DMS79 (cell line): ENCODE measurements at regions not wholly inside any gene's neighbourhood (a gene's known extent, or its start where the extent isn't known, plus 50 kb on each side); places are given as distances from the start of the nearest gene placed in this dataset.

ENCODE experiments used
- DNase-seq: peaks from one replicate; lab custom pipeline; 2025; lab: John Stamatoyannopoulos, UW

DNA sequence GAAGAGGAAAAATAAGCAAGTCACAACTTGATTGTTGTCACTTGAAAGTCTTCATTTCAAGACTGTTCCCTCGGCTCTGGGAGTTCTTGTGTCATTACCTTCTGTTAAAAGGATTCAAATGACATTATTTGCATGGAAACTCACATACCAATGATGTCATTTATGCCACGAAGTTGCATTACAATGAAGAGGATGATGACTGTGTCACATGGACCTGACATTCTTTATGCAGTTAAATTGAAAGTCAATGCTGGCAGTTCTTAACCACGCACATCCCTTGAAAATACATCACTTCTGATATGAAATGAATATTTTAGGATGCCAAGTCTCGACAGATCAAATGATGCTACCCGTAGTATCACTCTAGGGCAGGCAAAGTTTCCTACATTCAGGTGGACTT, 1069.5 kb downstream of the VRK1 start:
- DNase-seq, result no peak

DNA sequence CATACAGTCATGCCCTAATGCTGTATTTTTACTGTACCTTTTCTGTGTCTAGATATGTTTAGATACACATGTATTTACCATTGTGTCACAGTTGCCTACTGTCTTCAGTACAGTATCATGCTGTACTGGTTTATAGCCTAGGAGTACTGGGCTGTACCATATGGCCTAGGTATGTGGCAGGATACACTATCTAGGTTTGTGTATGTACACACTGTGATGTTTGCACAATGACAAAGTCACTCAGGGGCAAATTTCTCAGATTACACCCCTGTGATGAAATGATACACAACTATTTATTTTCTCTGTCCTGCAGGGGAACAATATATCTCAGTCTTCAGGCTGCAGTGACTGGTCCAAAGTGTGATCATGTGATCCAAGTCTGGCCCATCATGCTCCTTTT, 1076.1 kb downstream of the VRK1 start:
- DNase-seq, result no peak

DNA sequence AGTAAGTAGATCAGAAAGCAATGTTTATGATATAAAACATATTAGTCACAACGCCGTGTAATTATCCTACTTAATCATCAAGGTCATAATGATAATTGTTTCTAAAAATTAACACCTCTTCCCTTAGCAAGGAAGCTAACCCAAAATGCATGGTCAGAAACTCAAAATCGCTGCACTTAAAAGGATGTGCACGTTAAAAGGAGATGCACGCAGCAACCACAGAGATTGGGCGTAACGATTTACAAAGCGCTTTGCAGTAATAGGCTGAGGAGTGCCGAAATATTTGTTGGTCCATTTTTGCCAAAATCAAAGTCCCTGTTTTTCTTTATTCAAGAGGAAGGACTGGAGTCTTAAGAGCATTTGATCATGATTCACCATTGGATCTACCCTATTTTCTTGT, 1077.2 kb downstream of the VRK1 start:
- DNase-seq, result no peak

DNA sequence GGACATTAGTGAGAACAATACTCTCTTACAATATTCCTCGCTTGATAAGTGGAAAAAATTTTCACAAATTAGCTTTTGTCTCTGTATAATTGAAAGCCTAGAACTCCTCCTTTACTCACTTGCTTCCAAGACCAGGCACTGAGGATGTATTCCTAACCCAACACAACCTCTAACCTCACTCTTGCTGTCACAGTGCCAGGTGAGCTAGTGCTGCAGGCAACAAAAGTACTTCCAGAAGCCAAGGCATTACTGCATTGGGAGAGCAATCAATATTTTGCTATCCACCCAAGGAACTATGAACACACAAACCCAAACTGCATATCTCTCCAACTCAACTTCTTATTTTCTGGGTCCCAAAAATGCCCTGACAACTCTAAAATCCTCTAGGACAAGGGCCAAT, 1081.0 kb downstream of the VRK1 start:
- no peak for DNase-seq

DNA sequence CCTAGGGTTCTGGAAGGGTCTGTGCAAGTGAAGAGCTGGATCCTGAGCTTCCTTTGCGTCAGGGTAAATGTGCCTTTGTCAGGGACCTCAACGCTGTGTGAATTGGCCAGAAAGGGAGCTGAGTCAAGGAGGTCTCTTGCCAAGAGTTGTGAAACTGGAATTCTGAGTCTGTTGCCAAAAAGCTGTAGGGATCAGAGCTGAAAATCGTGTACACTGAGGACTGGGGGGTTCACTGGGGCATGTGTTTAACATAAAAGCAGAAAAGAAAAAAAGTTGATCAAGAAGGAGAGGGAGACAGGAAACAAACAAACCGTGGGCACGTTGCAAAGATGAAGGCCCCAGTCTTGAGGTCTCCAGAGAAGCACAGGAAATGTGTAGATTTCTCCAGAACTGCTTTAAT, 1081.5 kb downstream of the VRK1 start:
- no peak for DNase-seq

DNA sequence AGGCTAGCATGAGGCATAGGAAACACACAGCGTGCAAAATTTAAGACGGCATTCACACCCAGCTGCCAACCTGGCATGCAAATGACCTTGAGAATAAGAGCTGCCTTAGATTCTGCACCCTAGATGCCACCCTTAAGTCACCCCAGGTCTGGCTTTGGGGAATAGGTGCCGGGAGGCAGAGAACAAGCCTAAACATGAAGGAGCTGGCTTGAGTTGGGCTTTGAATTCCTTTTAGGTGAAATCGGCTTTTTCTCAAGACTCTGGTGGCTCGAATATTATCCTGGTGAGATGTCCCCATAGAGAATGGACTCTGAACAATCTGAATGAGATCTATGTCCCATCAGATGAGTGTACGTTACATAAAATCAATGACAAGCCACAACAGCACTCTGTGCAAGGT, 1090.5 kb downstream of the VRK1 start:
- DNase-seq, result no peak

DNA sequence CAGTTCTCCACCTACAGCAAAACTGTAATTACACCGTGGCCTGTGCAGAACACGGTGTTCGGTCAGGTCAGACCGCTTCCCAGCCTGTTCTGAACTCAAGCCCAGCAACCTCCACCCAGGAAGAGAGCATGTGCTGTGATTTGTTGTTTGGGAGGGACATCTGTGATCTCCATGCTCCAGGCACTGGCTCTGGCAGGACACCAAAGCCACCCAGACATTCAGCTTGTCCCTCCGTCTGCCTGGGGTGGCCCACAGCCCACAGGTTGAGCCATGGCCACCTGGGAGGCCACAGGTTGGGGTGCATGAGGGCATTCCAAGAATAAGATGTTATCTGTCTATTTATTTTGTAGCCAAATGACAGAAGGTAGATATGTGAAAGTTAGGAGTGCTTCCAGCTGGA, 1091.1 kb downstream of the VRK1 start:
- DNase-seq, result no peak

DNA sequence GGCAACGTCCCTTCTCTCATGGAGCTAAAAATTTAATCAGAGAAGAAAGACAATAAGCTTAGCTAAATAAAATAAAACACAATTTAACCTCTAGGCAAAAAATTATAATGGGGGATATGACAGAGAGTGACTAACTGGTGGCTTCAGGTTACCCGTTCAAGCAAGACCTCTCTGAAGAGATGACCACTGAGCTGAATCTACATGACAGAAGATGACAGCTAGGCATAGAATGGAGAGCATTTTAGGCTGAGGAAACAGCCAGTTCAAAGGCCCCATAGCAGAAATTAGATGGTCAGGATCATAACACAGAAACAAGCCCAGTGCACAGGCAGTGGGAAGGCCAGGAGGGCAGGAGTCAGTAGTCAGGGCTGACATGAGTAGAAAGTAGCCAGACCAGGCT, 1094.3 kb downstream of the VRK1 start:
- no peak for DNase-seq

DNA sequence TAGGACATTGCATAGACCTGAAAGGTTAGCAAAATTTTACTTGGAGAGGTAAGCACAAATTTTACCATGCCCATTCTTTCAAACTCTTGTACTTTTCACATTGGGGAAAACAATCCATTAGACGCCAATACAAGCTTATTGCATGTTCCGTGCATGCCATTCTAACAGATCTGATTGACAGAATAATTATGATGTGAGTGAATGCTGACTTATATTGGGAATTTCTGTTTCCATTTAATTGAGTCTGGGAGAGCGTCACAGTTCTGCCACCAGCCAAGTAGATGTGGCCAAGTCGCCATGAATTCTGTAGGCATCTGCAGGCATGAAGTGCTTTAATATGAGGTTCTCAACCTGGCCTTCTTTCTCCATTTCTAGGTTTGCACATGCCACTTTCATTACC, 1097.4 kb downstream of the VRK1 start:
- no peak for DNase-seq

DNA sequence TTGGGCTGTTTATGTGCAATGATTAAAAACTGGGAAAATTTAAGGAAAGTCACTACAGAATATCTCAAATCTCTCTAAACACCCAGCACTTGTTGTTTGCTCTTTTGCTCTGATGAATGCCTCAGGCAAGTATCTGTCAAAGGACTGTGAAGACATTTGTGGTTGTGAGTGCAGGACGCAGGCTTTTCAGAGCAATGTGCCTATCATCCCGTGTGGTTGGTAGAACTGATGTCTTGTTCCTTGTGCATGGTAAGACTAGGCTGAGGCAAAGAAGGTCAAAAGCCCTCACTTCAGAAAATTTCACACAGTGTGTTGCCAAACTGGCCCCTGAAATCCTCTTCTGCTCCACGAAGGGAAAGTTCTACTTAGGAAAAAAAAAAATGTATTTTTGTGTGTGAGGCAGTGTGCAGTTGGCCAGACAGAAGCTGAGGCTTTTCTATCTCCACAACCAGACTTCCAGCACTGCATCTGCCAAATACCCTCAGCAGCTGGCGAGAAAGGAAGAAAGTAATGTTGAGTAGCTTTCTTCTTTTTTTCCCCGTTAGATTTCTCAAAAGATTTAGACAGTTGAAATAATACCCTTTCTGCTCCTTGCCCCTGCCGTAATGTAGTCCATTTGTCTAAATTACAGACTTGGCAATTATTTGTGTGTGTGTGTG, 1103.1 kb downstream of the VRK1 start:
- DNase-seq, result no peak

DNA sequence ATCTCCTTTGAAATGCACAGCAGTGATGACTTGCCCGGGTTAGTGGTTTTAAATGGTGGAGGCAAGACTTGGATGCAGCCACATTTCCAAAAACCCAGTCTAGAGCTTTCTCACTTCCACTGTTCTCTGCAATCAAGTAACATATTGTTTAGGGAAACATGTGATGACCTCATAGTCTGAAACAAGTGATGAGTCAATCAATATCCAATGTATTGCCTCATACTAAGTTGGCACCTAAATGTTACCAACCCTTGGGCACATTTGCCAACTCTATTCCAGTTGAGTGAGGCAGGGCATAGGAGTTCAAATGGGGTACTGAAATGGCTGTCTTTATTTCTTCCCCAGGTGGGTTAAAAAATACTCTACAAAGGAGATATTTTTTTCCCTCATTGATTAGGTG, 1105.4 kb downstream of the VRK1 start:
- no peak for DNase-seq

DNA sequence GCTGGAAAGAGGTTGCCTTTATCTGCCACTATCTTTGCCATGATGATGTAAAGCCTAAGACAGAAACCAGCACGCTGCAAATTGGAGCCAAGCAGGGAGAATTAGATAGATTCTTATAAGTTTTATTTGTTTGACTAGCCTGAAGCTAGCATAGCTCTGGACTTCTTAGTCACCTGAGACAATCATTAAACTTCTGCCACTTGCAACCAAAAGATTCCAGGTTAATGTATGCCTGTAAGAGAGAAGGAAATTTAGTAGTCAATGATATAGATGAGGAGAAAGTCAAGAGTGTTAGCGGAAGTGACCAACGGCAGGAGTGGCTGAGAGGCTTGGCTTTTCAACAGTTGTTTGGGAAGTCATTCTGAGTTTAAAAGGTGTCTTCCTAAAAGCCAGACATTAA, 1106.6 kb downstream of the VRK1 start:
- DNase-seq, result no peak

DNA sequence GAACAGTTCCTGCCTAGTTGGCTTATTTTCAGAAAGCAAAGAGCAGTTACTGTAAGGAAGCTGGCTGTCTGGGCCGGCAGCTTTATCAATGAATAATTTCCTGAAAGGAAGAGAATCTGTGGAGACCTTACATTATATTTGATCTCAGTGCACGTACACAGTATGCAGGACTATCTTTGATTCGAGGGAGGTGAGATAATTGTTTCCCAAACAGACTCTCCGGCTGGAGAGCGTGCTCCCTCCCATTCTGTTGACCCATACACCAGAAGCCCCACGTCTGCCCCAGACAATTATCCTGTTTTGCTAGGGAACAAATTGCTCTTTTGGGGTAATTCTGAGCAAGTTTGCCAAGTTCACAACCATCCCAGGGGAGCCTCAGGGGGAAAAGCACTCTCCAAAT, 1115.0 kb downstream of the VRK1 start:
- no peak for DNase-seq

DNA sequence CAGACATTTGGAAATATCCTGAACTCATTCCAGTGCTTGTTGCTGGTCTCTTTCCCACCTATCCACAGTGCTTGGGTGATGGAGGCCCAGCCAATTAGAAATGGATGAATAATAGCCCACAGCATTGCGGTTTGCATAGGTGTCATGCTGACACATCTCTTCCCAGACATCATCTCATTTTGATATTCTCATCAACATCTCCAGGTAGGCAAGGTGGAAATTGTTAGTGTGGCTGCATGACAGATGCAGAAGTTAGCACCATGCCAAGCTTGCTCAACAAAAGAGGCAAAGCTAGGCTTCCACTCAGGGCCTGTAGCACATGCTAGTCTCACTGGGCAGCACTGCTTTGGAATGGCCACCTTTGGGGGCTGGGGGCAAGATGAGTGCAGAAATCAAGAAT, 1118.9 kb downstream of the VRK1 start:
- no peak for DNase-seq

DNA sequence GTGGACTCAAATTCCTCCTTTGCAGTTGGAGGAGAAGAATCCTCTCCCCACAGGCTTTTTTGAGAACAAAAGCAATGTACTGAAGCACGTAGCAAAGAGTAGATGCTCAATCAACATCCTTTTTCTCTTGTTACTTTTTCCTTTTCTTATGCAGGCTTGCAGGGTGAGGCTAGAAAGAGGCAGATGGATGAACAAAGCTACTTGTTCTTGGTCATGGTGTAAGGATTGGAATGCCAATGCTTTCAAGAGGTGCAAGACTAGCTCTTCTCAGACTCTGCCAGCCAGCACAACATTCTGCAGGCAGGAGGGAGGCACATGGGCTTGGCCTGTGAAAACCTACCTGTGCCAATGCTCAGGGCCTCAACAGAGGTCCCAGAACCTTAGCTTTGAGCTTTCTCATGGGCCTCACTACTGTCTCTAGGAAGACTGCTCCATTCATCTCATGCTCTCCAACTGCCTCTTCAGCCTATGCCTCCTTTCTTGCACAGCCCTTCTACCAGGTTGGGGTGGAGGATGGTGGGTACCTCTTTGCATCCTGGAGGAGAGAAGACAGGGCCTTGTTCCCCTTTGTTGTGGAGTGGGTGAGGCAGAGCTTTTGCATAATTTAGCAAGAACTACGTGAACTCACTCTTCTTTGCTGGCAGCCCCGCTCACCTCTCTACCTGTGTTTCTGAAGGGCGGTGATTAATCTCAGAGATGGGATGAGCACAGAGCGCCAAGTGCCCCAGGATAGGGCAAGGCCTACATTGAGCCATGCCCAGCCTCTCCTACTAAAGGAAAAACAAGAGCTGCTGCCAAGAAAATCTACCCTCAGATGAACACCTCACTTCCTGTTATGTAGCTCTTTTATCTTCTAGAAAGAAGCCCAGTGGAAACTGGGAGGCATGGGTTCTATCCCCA, 1119.7 kb downstream of the VRK1 start:
- DNase-seq, result no peak

DNA sequence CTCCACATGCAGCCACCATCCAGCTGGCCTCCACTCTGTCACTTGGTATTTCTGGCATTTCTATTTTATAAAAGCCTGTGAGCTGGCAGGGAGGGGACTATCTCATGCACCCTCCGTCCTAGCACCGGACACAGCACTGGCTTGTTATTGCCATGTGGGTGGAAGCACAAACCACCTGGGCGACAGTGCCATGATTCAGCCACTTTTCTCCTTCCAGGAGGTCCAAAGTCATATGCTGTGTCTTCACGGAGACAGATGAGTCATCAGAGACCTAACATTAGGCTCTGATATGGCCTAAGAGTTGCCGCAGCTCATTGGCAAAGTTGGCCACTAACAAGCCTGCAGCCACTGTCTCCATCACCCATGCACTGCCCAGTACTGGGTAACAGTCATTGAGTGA, 1123.0 kb downstream of the VRK1 start:
- no peak for DNase-seq

DNA sequence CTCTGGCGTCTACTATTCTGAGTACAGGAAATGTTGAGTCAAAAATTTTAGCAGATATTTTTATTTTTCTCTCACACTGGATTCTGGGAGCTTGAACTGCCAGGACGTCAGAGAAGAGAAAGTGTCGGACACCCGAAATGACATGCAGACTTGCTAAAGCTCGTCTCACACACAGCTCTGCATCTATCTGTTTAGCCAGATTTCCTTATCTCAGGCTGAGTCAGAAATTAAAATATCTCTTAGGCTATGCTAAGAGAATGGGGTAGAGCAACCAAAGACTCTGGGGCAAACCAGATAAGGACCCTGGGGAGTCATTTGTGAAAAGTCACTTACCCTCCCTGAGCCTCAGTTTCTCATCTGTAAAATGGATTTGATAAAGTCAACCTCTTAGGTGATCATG, 1124.1 kb downstream of the VRK1 start:
- DNase-seq, result no peak

DNA sequence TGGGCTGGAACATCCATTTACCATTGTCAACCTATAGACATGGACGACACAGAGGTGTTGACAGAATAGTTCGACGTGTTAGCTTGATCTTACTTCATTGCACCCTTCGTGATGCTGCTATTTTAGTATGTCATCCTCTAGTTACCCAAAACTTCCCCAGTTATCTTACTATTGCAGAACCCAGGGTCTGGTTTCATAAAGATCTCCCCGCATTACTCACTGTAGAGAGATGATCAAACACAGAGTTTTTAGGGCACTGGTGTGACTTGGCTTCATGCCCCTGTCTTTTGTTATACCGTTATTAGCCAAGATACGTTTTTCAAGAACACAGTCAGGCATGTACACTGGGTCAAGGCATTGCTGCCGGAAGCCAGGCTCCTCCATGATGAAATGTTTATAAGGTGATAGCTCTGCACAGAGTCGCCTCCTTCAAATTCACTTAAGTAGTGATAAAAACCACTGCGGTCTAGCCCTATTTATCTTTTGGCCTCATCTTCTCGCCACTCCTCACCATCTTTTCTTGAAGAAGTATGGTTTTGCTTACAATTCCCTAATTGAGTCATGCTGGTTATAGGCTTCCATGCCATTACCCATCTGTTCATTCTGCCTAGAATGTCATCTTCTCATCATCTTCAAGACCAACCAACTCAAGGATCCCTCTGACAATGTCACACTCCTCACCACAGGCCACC, 1127.9 kb downstream of the VRK1 start:
- no peak for DNase-seq

DNA sequence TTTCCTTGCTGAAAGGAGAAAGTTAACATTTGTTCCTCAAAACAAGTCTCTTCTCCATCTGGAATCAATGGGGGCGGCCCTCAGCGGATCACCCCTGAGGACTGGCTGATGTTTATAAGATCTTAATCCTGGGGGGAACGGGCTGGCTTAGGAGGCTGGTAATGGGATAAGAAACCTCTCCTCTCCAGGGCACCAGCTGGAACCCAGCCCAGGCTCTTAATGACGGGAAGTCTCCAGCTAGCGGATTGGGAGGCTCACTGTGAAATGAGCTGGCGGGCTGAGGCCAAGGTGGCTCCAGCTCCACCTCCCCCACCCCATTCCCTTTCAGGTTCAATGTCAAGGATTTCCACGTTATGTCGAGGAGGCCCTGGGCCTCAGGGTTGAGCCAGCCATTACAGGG, 1133.0 kb downstream of the VRK1 start:
- no peak for DNase-seq

DNA sequence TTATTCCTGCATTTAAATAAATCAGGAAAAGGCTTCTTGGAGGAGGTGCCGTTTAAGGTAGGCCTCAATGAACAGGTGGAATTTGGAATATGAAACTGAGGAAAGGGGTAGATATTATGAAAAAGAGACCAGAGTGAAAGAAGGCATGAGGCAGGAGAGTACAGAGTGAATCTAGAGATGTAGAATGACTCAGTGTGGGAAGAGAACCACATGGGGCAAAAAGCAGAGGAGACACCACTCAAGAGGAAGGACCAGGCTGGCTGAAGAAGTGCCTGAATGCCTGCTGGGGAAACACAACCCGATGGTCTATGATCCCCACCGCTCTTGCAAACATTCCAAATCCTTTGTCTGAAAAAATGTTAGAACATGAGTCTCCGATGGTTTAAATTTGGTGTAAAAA, 1134.1 kb downstream of the VRK1 start:
- no peak for DNase-seq

DNA sequence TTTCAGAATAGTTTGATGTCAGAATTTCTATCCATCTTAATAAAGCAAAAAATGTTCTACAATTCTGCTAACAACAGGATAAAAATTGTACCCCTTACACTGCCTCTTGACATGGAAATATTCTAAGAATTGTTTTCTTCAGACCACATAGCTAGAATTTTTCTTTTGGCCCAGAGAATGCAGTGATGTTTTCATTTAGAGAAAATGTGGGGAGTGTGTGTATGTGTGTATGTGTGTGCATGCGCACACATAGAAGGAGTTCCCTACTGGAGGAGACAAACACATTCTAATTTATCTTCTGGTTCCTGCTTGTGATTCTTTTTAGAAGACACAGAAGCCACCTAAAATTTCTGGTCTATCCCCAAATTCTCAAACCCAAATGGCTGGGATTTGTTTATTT, 1145.7 kb downstream of the VRK1 start:
- DNase-seq, result no peak

DNA sequence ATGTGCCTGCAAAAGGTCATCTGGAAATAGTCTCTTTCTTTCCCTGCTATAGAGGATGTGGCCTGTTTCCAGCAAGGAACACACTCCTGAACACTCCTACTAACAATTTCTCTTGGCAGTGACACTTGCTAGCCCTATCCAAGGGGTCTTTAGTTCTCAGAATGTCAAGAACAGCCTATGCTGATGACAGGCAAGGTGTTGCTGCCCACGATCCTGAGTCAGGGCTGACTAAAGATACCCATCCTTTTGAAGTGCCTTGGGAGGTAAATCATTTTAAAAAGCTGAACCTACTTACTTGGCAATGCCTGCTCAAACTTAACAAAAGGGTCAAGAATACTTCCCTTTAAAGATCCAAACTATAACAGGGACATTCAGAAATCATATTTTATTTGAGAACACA, 1146.4 kb downstream of the VRK1 start:
- DNase-seq, result no peak

DNA sequence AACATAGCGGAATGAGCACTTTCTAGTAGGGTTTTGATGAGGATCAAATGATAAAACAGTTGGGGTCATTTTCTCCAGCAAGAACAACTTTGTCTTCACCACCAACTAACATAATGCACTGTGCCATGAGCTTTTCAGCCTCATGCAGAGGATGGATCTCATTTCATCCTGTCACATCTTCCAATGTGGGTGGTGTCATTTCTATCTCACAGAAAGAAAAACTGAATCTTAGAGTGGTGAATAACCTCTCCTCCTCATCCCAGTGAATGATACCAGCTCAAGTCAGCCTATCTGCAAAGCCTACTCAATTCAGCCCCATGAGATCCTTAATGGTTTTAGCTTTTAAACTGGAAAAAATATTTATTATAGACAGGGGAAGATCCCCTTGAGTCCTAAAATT, 1147.2 kb downstream of the VRK1 start:
- no peak for DNase-seq
